Type B pancreatic cell (in vitro differentiated cells): ENCODE measurements at regions not wholly inside any gene's neighbourhood (a gene's known extent, or its start where the extent isn't known, plus 50 kb on each side); places are given as distances from the start of the nearest gene placed in this dataset.

Experiments
- DNase-seq: peaks from one replicate; pipeline ENCODE4 v3.0.0; 2021; ENCODE audit warnings: mixed read lengths; ENCODE audit not compliant: unreplicated experiment; ENCODE audit errors: extremely low spot score
- H3K27ac Mint-ChIP-seq: 2 replicates; pipeline ENCODE4 v1.8.0; 2021; ENCODE audit warnings: mild to moderate bottlenecking, mixed read lengths
- H3K27me3 Mint-ChIP-seq: 2 replicates; pipeline ENCODE4 v1.8.0; 2021; ENCODE audit warnings: mixed read lengths
- H3K36me3 Mint-ChIP-seq: 2 replicates; pipeline ENCODE4 v1.8.0; 2021; ENCODE audit warnings: mixed read lengths
- H3K4me1 Mint-ChIP-seq: one replicate; pipeline ENCODE4 v1.8.0; 2021; ENCODE audit warnings: mixed read lengths; ENCODE audit not compliant: unreplicated experiment
- H3K4me3 Mint-ChIP-seq: 2 replicates; pipeline ENCODE4 v1.8.0; 2021; ENCODE audit warnings: mild to moderate bottlenecking, mixed read lengths
- H3K9me3 Mint-ChIP-seq: 2 replicates; pipeline ENCODE4 v1.8.0; 2021; ENCODE audit warnings: mixed read lengths
- CTCF ChIP-seq: fragments of 200-600 bp; sonication (generic); conservative IDR thresholded peaks from 2 replicates; pipeline ENCODE4 v1.5.0; 2021; ENCODE audit warnings: antibody characterized with exemption, mild to moderate bottlenecking

GRCh38 chr11:92861634-92862033 lies 107.8 kb upstream of the MTNR1B start:
- Mint-ChIP-seq H3K27ac (no peak overlapping the region), H3K4me1 (peaks cover 32% of the 10 kb centered on the region), H3K36me3 (peaks cover 22% of the 10 kb centered on the region), H3K4me3 (no peak overlapping the region), H3K27me3 (no peaks in the 10 kb centered on the region), H3K9me3 (no peaks in the 10 kb centered on the region)
- TF ChIP-seq CTCF, result peak; percentile 37
- no peak for DNase-seq

GRCh38 chr11:92865352-92865751 lies 104.1 kb upstream of the MTNR1B start:
- no peak overlapping the region for H3K27ac Mint-ChIP-seq
- no peak for TF ChIP-seq CTCF
- H3K4me1 Mint-ChIP-seq, result peaks cover 31% of the 10 kb centered on the region

GRCh38 chr11:92866679-92867282 lies 102.7 kb upstream of the MTNR1B start:
- no peaks in the 10 kb centered on the region for H3K9me3 Mint-ChIP-seq
- H3K36me3 Mint-ChIP-seq, result peaks cover 16% of the 10 kb centered on the region
- H3K4me3 Mint-ChIP-seq, result no peak overlapping the region
- no peak for DNase-seq
- peaks cover 20% of the 10 kb centered on the region for H3K4me1 Mint-ChIP-seq
- TF ChIP-seq CTCF, result no peak
- H3K27ac Mint-ChIP-seq, result no peak overlapping the region
- no peaks in the 10 kb centered on the region for H3K27me3 Mint-ChIP-seq

More at GRCh38 chr11:92865352-92865751, 104.1 kb upstream of the MTNR1B start:
- no peak for DNase-seq
- Mint-ChIP-seq H3K9me3 (no peaks in the 10 kb centered on the region), H3K27me3 (no peaks in the 10 kb centered on the region), H3K4me3 (no peak overlapping the region), H3K36me3 (peaks cover 21% of the 10 kb centered on the region)

- Mint-ChIP-seq H3K27me3 (no peaks in the 10 kb centered on the region), H3K4me3 (no peak overlapping the region), H3K36me3 (peaks cover 15% of the 10 kb centered on the region), H3K27ac (no peak overlapping the region), H3K4me1 (peaks cover 24% of the 10 kb centered on the region), H3K9me3 (no peaks in the 10 kb centered on the region)
- DNase-seq, result no peak
- TF ChIP-seq CTCF, result no peak
These were observed 101.4 kb upstream of the MTNR1B start for GRCh38 chr11:92867913-92868619.

GRCh38 chr11:92869716-92870115 lies 99.7 kb upstream of the MTNR1B start:
- Mint-ChIP-seq H3K27ac (no peak overlapping the region), H3K4me1 (peaks cover 24% of the 10 kb centered on the region), H3K36me3 (peaks cover 15% of the 10 kb centered on the region), H3K4me3 (no peak overlapping the region), H3K27me3 (no peaks in the 10 kb centered on the region), H3K9me3 (no peaks in the 10 kb centered on the region)
- no peak for DNase-seq
- no peak for TF ChIP-seq CTCF
